Brain microvascular endothelial cell (primary cell): ENCODE measurements at regions not wholly inside any gene's neighbourhood (a gene's known extent, or its start where the extent isn't known, plus 50 kb on each side); places are given as distances from the start of the nearest gene placed in this dataset.

Experiments
- DNase-seq: peaks from one replicate; pipeline ENCODE4 v3.0.0-alpha.2; 2020
- H3K27ac ChIP-seq: fragments of 250-450 bp; sonication (Bioruptor Pico); 2 replicates; pipeline ENCODE4 v1.5.1; 2020; ENCODE audit warnings: mild to moderate bottlenecking, moderate library complexity
- H3K27me3 ChIP-seq: fragments of 250-450 bp; sonication (Bioruptor Pico); replicated peaks from 2 replicates; pipeline ENCODE4 v1.5.1; 2020; ENCODE audit warnings: mild to moderate bottlenecking
- H3K36me3 ChIP-seq: fragments of 250-450 bp; sonication (Bioruptor Pico); replicated peaks from 2 replicates; pipeline ENCODE4 v1.5.1; 2020; ENCODE audit warnings: mild to moderate bottlenecking
- H3K4me3 ChIP-seq: 2 replicates; pipeline ENCODE4 v1.5.1; 2011; ENCODE audit warnings: low read depth, mild to moderate bottlenecking, control low read depth, low read length, moderate library complexity
- CTCF ChIP-seq: IDR thresholded peaks from 2 replicates; pipeline ENCODE4 v1.5.1; 2011; ENCODE audit warnings: low read depth, mild to moderate bottlenecking, moderate library complexity, low read length, control low read depth, inconsistent platforms; ENCODE audit errors: missing control alignments
- in situ Hi-C: cut with HindIII; loops from 2 replicates; pipeline ENCODE4 v1.10.0; 2017; ENCODE audit warnings: low sequenced_read_pairs, low pct_ligation_motif_present

GRCh38 chr16:64151990-64152767, 969.7 kb downstream of the CDH11 start:
- no peaks in the 10 kb centered on the region for H3K36me3 ChIP-seq
- H3K27me3 ChIP-seq = no peaks in the 10 kb centered on the region
- in situ Hi-C loops = no loop called here
- H3K27ac ChIP-seq = no peak overlapping the region
- no peak overlapping the region for H3K4me3 ChIP-seq
- no peak for DNase-seq
- TF ChIP-seq CTCF = no peak

DNA sequence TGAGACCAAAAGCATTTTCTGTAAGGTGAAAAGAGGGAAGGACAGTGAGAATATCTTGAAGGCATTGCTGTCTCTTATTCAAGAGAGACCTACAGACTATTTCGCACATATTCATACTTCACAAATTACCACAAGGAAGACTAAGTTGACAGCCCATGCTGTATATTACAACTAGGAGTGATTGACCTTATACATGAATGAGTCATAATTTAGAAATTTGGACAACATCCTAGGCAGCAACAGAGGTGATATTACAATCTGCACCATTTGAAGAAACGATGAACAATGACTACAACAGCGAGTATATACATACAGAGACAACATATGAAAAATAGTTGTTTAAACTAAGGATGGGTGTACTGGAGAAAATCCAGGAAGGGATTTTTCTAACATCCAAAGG, 971.7 kb downstream of the CDH11 start:
- no peak for DNase-seq
- Histone ChIP-seq H3K4me3 (no peak overlapping the region), H3K27me3 (no peaks in the 10 kb centered on the region), H3K27ac (no peak overlapping the region), H3K36me3 (no peaks in the 10 kb centered on the region)
- in situ Hi-C loops = no loop called here
- no peak for TF ChIP-seq CTCF

DNA sequence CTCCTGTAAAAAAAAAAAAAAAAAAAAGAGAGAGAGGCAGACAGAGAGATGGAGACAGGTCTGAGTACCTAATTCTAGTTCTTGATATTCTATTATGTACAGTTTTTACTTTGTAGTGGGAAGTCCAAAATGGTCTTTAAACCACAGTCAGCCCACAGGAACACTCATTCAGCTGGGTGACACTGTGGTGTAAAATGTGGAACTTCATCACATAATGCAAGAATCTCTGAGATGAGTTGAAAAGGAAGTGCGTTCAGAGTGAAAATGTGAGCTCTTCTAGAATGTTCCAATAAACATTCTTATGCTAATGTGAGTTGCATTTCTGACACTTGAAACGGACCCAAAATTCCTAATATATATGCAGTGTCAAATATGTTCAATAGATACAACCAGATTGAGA, 972.1 kb downstream of the CDH11 start:
- in situ Hi-C loops = no loop called here
- H3K36me3 ChIP-seq = no peaks in the 10 kb centered on the region
- DNase-seq = no peak
- H3K27me3 ChIP-seq = no peaks in the 10 kb centered on the region
- H3K27ac ChIP-seq = no peak overlapping the region
- H3K4me3 ChIP-seq = no peak overlapping the region
- TF ChIP-seq CTCF = no peak

DNA sequence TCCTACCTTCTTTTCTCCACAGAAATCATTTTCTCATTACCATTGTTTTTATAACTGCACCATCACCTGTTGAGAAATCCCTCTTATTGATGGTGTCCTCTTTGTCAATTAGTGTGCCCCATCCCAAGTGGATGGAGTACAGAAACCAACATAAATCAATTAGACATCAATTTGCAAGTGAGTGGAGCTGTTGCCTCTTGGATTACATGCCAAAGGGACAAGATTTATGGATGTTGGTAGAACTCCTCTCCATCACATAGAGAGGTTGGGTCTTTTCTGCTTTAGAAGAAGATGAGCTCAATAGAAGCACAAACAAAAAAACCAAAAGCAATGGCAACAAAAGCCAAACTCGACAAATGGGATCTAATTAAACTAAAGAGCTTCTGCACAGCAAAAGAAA, 973.5 kb downstream of the CDH11 start:
- Histone ChIP-seq H3K27me3 (no peaks in the 10 kb centered on the region), H3K4me3 (no peak overlapping the region), H3K36me3 (no peaks in the 10 kb centered on the region), H3K27ac (no peak overlapping the region)
- in situ Hi-C loops = no loop called here
- TF ChIP-seq CTCF = no peak
- DNase-seq = no peak

DNA sequence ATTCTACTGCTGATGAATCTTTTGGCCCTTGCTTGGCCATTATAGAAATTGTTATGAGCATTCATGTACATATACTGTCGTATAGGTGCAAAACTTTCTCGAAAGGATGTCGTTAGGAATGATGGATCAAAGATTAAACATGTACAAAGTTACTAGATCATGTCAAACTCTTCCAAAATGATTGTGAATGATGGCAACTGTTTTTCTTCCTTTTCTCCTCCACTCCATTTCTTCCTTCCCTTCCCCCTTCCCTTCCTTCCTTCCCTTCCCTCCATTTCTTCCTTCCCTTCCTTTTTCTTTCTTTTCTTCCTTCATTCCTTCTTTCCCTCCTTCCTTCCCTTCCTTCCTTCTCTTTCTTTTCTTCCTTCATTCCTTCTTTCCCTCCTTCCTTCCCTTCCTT, 973.9 kb downstream of the CDH11 start:
- TF ChIP-seq CTCF = no peak
- DNase-seq = no peak
- in situ Hi-C loops = no loop called here
- no peaks in the 10 kb centered on the region for H3K36me3 ChIP-seq
- no peaks in the 10 kb centered on the region for H3K27me3 ChIP-seq
- H3K27ac ChIP-seq = no peak overlapping the region
- no peak overlapping the region for H3K4me3 ChIP-seq

- Histone ChIP-seq H3K27ac (no peak overlapping the region), H3K36me3 (no peaks in the 10 kb centered on the region), H3K27me3 (no peaks in the 10 kb centered on the region), H3K4me3 (no peak overlapping the region)
- TF ChIP-seq CTCF = no peak
- in situ Hi-C loops = no loop called here
- no peak for DNase-seq
Measured at GRCh38 chr16:64144617-64145016, 977.2 kb downstream of the CDH11 start.
